ENCODE measurements at regions not wholly inside any gene's neighbourhood (a gene's known extent, or its start where the extent isn't known, plus 50 kb on each side); places are given as distances from the start of the nearest gene placed in this dataset.

DNA sequence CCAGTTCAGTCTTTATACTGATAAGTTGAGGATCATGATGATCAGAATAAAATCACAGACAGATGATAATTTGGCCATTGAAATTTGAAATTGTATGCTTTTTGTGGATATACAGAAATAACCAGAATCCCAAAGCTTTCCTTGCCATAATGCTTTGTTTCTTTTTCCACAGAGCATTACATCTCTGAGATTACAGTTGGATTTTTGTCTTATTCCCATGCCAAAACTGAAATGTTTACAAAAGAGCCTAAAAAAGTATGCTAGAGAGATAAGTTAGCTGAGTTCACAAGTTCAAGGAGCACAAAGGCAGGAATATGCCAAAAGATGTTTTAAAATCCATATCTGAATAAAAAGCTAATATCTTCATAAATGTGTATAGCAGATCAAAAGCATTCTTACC is 321.3 kb downstream of the PID1 start:
- no peak overlapping the region for H3K9ac ChIP-seq (ENCODE audit: low read depth in 1 of 2, low read length in 2 of 2)
- no peak overlapping the region for H3K4me3 ChIP-seq (ENCODE audit: low read depth in 1 of 3, low read length in 3 of 3)
- no peaks in the 10 kb centered on the region for H3K36me3 ChIP-seq (ENCODE audit: control insufficient read depth in 4 of 4, insufficient read depth in 3 of 4, low read depth in 1 of 4, low read length in 3 of 4)
- TF ChIP-seq HNF4A (conservative IDR thresholded peaks at IDR 0.05) (no peak), GABPA (IDR thresholded peaks at IDR 0.05 in 1 of 2, conservative IDR thresholded peaks at IDR 0.05 in 1 of 2) (no peak), TAF1 (conservative IDR thresholded peaks at IDR 0.05) (no peak), FOXA1 (IDR thresholded peaks at IDR 0.05) (no peak), RXRA (IDR thresholded peaks at IDR 0.05) (no peak), FOXA2 (IDR thresholded peaks at IDR 0.05) (no peak), EGR1 (IDR thresholded peaks at IDR 0.05; ENCODE audit: low read depth in 2 of 2) (no peak), RAD21 (IDR thresholded peaks at IDR 0.05) (no peak), SP1 (IDR thresholded peaks at IDR 0.05) (no peak), HNF4G (IDR thresholded peaks at IDR 0.05) (no peak), YY1 (IDR thresholded peaks at IDR 0.05) (no peak), JUND (IDR thresholded peaks at IDR 0.05) (no peak)
- TF ChIP-seq, protein P1, sequence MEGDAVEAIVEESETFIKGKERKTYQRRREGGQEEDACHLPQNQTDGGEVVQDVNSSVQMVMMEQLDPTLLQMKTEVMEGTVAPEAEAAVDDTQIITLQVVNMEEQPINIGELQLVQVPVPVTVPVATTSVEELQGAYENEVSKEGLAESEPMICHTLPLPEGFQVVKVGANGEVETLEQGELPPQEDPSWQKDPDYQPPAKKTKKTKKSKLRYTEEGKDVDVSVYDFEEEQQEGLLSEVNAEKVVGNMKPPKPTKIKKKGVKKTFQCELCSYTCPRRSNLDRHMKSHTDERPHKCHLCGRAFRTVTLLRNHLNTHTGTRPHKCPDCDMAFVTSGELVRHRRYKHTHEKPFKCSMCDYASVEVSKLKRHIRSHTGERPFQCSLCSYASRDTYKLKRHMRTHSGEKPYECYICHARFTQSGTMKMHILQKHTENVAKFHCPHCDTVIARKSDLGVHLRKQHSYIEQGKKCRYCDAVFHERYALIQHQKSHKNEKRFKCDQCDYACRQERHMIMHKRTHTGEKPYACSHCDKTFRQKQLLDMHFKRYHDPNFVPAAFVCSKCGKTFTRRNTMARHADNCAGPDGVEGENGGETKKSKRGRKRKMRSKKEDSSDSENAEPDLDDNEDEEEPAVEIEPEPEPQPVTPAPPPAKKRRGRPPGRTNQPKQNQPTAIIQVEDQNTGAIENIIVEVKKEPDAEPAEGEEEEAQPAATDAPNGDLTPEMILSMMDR (IDR thresholded peaks at IDR 0.05; ENCODE audit: low read depth, low read length, missing input control): no peak
- TF ChIP-seq, protein P2, sequence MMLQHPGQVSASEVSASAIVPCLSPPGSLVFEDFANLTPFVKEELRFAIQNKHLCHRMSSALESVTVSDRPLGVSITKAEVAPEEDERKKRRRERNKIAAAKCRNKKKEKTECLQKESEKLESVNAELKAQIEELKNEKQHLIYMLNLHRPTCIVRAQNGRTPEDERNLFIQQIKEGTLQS (IDR thresholded peaks at IDR 0.05): no peak
- TF ChIP-seq, protein P3, sequence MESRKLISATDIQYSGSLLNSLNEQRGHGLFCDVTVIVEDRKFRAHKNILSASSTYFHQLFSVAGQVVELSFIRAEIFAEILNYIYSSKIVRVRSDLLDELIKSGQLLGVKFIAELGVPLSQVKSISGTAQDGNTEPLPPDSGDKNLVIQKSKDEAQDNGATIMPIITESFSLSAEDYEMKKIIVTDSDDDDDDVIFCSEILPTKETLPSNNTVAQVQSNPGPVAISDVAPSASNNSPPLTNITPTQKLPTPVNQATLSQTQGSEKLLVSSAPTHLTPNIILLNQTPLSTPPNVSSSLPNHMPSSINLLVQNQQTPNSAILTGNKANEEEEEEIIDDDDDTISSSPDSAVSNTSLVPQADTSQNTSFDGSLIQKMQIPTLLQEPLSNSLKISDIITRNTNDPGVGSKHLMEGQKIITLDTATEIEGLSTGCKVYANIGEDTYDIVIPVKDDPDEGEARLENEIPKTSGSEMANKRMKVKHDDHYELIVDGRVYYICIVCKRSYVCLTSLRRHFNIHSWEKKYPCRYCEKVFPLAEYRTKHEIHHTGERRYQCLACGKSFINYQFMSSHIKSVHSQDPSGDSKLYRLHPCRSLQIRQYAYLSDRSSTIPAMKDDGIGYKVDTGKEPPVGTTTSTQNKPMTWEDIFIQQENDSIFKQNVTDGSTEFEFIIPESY (IDR thresholded peaks at IDR 0.05): no peak
- TF ChIP-seq, protein P4, sequence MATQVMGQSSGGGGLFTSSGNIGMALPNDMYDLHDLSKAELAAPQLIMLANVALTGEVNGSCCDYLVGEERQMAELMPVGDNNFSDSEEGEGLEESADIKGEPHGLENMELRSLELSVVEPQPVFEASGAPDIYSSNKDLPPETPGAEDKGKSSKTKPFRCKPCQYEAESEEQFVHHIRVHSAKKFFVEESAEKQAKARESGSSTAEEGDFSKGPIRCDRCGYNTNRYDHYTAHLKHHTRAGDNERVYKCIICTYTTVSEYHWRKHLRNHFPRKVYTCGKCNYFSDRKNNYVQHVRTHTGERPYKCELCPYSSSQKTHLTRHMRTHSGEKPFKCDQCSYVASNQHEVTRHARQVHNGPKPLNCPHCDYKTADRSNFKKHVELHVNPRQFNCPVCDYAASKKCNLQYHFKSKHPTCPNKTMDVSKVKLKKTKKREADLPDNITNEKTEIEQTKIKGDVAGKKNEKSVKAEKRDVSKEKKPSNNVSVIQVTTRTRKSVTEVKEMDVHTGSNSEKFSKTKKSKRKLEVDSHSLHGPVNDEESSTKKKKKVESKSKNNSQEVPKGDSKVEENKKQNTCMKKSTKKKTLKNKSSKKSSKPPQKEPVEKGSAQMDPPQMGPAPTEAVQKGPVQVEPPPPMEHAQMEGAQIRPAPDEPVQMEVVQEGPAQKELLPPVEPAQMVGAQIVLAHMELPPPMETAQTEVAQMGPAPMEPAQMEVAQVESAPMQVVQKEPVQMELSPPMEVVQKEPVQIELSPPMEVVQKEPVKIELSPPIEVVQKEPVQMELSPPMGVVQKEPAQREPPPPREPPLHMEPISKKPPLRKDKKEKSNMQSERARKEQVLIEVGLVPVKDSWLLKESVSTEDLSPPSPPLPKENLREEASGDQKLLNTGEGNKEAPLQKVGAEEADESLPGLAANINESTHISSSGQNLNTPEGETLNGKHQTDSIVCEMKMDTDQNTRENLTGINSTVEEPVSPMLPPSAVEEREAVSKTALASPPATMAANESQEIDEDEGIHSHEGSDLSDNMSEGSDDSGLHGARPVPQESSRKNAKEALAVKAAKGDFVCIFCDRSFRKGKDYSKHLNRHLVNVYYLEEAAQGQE (IDR thresholded peaks at IDR 0.05): no peak
- TF ChIP-seq, protein P5, sequence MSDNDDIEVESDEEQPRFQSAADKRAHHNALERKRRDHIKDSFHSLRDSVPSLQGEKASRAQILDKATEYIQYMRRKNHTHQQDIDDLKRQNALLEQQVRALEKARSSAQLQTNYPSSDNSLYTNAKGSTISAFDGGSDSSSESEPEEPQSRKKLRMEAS (IDR thresholded peaks at IDR 0.05): no peak
- DNase-seq (ENCODE audit: low spot score): no peak
- no peak overlapping the region for H3K27ac ChIP-seq (ENCODE audit: low read depth in 1 of 2, low read length in 2 of 2)
- no peaks in the 10 kb centered on the region for H3K9me3 ChIP-seq (ENCODE audit: control insufficient read depth in 4 of 4, low read length in 3 of 4)
- H3K4me1 ChIP-seq (ENCODE audit: control insufficient read depth in 4 of 4, insufficient read depth in 4 of 4, low read length in 3 of 4): no peaks in the 10 kb centered on the region
- no peaks in the 10 kb centered on the region for H3K27me3 ChIP-seq (ENCODE audit: control insufficient read depth in 4 of 4, insufficient read depth in 4 of 4, low read length in 3 of 4)

DNA sequence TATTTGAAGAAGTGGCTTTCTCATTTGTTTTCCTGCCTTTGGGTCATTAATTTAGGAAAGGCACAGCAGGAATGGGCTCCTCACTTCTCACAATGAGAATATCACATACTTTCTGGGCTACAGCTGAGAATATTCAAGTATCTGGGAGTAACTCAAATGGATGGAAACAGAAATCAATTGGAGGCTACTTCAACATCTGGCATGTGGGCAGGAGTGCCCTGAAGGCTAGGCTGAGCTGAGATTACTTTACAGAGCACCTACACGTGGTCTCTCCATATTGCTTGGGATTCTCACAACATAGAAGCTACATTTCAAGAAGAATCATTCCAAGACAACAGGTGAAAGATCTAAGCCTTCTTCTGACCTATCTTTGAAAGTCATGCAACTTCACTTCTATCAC is 325.4 kb downstream of the PID1 start:
- no peak for DNase-seq (ENCODE audit: low spot score)
- H3K4me1 ChIP-seq (ENCODE audit: control insufficient read depth in 4 of 4, insufficient read depth in 4 of 4, low read length in 3 of 4): no peaks in the 10 kb centered on the region
- WGBS: 60% methylated on average over 1 of the region's 1 CpG
- H3K27ac ChIP-seq (ENCODE audit: low read depth in 1 of 2, low read length in 2 of 2): no peak overlapping the region
- H3K27me3 ChIP-seq (ENCODE audit: control insufficient read depth in 4 of 4, insufficient read depth in 4 of 4, low read length in 3 of 4): no peaks in the 10 kb centered on the region
- H3K9ac ChIP-seq (ENCODE audit: low read depth in 1 of 2, low read length in 2 of 2): no peak overlapping the region
- no peak overlapping the region for H3K4me3 ChIP-seq (ENCODE audit: low read depth in 1 of 3, low read length in 3 of 3)
- no peaks in the 10 kb centered on the region for H3K9me3 ChIP-seq (ENCODE audit: control insufficient read depth in 4 of 4, low read length in 3 of 4)
- no peaks in the 10 kb centered on the region for H3K36me3 ChIP-seq (ENCODE audit: control insufficient read depth in 4 of 4, insufficient read depth in 3 of 4, low read depth in 1 of 4, low read length in 3 of 4)
- TF ChIP-seq YY1 (IDR thresholded peaks at IDR 0.05): no peak
- TF ChIP-seq FOXA1 (IDR thresholded peaks at IDR 0.05): no peak
- TF ChIP-seq, protein P5 (IDR thresholded peaks at IDR 0.05): no peak
- no peak for TF ChIP-seq SP1 (IDR thresholded peaks at IDR 0.05)
- no peak for TF ChIP-seq NR2F2 (IDR thresholded peaks at IDR 0.05)
- no peak for TF ChIP-seq FOXA2 (IDR thresholded peaks at IDR 0.05)
- no peak for TF ChIP-seq JUND (IDR thresholded peaks at IDR 0.05)
- no peak for TF ChIP-seq RAD21 (IDR thresholded peaks at IDR 0.05)
- TF ChIP-seq, protein P2 (IDR thresholded peaks at IDR 0.05): no peak
- no peak for TF ChIP-seq GABPA (IDR thresholded peaks at IDR 0.05 in 1 of 2, conservative IDR thresholded peaks at IDR 0.05 in 1 of 2)
- TF ChIP-seq RXRA (IDR thresholded peaks at IDR 0.05): no peak
- TF ChIP-seq EGR1 (IDR thresholded peaks at IDR 0.05; ENCODE audit: low read depth in 2 of 2): no peak
- TF ChIP-seq, protein P1 (IDR thresholded peaks at IDR 0.05; ENCODE audit: low read depth, low read length, missing input control): no peak

Data from liver (tissue), 8 donors.